ENCODE measurements at regions not wholly inside any gene's neighbourhood (a gene's known extent, or its start where the extent isn't known, plus 50 kb on each side); places are given as distances from the start of the nearest gene placed in this dataset.
"Not testable (repeated sequence)": the region's sequence is repeated elsewhere in the genome, so short reads cannot be mapped to it uniquely, and the experiment has no call there.

DNA sequence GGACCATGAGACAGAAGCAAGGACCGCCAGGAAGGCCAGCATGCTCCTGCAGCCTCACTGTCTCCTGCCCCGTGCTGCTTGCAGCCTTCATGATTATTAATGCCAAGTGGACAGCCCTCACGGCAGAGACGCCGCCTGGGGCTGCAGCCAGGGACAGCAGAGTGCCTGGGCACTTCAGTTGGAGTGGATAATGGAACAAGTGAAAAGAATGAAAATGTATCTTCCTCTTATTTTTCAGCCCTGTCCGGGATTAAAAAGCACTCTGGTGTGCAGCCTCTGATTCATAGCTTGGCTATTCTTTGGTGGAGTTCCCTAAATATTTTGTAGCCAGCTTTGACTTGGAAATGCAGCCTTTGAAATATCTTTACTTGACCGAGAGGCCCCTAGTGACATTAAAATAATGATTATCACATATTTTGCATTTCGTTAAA lies 1404.2 kb downstream of the BRD1 start:
- no peak overlapping the region for H3K4me3 ChIP-seq (ENCODE audit: low read depth, low read length)

DNA sequence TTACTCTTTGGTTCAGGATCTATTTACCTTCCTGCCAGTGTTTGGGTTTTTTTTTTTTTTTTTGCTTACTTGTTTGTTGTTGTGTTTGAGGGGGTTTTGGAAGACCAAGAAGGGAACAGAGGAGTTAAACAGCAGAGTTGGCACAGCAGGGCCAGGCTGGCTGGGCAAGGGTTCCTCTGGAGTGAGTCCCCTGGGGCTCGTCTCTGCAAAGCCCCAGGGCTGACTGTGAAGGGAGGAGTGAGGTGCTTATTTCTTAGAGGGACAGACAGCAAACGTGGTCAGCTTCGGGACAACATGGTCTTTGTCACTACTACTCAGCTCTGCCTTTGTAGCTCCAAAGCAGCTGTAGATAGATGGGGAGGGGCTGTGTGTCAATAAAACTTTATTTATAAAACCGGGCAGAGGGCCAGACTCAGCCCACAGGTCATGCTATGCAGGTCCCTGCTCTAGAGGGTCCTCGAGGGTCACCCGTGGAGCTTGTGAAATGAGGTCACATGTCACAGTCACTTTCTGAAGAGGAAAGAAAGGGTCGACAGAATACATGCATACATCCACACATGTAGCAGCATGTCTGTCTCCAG lies 1404.7 kb downstream of the BRD1 start:
- H3K4me3 ChIP-seq (ENCODE audit: low read depth, low read length) = no peak overlapping the region

DNA sequence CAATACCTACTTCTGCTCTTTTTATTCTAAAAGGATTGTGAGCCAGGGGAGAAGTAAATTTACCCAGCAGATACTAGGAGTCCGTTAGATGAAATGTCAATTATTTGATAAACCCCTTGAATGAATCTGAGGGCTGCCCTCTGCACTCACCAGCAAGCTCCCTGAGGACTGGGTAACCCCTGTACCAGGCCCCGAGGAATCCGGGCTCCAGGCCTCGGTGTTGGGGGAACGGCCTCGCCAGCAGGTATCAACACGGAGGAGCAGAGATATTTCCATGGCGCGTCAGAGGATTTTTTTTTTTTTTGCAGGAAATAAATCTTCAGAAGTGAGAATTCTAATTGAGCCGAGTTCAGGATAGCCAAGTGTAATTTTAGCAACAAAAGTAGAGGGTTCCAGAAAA lies 1408.8 kb downstream of the BRD1 start:
- H3K4me3 ChIP-seq (ENCODE audit: low read depth, low read length) = no peak overlapping the region

GRCh38 chr22:48417225-48418070 lies 1410.2 kb downstream of the BRD1 start:
- no peak overlapping the region for H3K4me3 ChIP-seq (ENCODE audit: low read depth, low read length)

DNA sequence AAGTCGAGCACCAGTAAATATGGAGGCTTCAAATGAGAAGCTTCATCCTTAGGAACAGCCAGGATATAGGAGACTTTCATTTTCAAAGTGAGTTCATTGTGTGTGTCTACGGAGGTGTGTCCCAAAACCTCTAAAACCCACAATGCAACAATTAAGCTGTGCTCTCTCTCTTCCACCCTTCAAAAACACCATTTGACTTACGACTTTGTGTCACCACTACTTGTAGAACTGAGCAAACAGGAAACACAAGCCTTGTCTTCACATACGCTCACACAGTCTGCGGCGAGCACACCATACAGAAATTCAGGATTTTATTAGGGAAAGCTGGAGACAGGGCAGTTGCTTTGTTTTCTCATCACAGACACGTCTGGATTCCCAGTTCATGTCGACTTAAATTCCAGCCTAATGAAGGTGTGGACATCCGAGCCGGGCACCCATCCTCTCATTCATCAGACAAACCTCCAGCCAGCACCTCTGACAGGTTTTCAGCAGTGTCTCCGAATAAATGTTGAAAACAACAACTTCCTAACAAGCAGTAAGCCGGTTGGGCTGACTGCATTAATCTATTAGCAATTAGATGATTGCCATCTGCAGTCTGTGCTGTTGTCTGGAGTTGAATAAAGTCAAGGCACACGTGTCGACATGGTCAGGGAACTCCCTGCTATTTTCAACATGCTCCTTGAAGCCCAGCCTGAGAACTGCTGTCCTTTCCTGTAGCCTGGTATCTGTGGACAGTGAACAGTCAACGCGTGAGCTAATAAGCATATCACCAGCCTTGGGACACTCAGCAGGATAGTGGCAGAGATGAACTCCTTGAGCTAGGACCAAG lies 1411.1 kb downstream of the BRD1 start:
- H3K4me3 ChIP-seq (ENCODE audit: low read depth, low read length) = no peak overlapping the region

- H3K4me3 ChIP-seq (ENCODE audit: low read depth, low read length) = no peak overlapping the region
Measured at GRCh38 chr22:48415520-48415919, 1412.2 kb downstream of the BRD1 start.

DNA sequence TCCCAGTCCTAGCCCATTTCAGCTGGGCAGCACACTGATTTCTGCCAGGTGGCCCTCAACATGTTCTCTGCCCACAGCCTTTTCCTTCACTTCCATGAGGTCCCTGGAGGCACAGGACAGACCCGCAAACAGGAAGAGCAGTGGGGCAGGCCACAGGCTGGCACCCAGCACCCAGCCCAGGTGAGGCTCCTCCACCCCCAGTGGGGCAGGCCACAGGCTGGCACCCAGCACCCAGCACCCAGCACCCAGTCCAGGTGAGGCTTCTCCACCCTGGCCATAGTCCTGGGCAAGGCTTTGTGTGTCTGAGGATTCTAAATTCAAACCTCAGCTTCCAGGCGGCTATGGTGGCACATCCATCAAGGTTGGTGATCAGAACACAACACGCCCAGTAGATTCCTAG lies 1413.0 kb downstream of the BRD1 start:
- H3K4me3 ChIP-seq (ENCODE audit: low read depth, low read length) = no peak overlapping the region

GRCh38 chr22:48412931-48413330 lies 1414.7 kb downstream of the BRD1 start:
- not testable (repeated sequence) for H3K4me3 ChIP-seq (ENCODE audit: low read depth, low read length)

DNA sequence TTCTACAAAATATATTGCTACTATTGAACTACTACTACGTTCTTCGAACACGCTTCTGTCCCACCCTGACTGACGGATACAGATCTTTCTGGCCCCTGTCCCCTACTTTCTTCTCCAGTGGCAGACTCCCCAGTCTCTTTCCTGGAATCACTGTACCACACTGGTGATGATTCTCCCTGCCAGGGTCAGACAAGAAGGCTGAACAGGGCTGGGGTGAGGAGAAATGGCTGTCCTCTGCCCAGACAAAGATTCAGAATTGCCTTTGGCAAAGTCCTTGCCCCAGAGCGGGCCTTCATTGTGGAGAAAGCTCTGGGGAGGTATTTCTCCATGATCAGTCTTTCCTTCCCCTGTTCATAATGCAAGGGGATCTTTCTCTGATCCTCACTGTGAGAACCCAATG lies 1417.1 kb downstream of the BRD1 start:
- H3K4me3 ChIP-seq (ENCODE audit: low read depth, low read length) = no peak overlapping the region

- no peak overlapping the region for H3K4me3 ChIP-seq (ENCODE audit: low read depth, low read length)
Measured at GRCh38 chr22:48407256-48407955, 1420.3 kb downstream of the BRD1 start.

GRCh38 chr22:48406161-48406560 lies 1421.5 kb downstream of the BRD1 start:
- H3K4me3 ChIP-seq (ENCODE audit: low read depth, low read length) = no peak overlapping the region

DNA sequence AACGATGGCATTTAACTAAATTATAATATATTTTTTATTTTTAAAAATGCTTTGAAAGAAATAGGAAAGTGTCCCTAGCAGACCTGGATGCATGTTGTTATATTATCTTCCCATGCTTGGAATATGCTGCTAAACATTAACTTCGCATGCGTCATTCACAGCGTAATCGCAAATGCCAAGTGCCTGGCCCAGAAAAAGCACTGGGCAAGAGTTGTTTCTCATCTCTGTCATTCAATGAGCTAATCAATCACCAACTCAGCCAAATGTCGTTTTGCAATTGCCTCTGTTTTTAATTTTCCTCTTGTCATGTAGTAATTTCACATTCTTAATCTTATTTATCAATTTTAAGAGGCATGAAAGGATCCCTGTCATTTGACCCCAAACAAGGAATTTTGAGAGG lies 1421.9 kb downstream of the BRD1 start:
- no peak overlapping the region for H3K4me3 ChIP-seq (ENCODE audit: low read depth, low read length)

DNA sequence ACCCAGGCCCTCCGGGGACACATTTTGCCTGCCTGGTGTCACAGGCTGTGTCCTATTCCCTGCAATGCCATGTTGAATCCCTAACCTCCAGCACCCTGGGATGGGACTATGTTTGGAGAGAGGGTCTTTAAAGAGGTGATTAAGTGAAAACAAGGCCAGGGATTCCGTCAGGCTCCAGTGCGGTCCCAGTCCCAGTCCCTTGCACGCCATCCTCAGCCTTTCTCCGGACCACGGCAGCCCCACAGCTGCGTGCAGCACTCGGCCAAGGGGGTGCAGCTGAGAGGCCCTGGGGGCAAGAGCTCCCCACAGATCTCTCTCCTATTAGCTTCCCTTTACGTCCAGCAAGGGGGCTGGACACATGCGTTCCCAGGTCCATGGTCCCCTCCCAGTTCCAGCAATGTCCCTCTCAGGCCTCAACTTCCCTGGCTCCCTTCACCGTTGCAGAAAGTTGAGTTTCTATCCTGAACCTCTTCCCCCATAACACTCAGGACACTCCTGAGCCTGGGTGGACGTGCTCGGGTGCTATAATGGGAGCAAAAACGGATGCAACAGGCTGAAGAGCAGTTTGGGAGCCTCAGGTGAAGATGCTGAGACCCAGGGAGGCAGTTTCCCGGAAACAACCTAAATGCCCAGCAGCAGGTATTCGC lies 1422.7 kb downstream of the BRD1 start:
- no peak overlapping the region for H3K4me3 ChIP-seq (ENCODE audit: low read depth, low read length)

DNA sequence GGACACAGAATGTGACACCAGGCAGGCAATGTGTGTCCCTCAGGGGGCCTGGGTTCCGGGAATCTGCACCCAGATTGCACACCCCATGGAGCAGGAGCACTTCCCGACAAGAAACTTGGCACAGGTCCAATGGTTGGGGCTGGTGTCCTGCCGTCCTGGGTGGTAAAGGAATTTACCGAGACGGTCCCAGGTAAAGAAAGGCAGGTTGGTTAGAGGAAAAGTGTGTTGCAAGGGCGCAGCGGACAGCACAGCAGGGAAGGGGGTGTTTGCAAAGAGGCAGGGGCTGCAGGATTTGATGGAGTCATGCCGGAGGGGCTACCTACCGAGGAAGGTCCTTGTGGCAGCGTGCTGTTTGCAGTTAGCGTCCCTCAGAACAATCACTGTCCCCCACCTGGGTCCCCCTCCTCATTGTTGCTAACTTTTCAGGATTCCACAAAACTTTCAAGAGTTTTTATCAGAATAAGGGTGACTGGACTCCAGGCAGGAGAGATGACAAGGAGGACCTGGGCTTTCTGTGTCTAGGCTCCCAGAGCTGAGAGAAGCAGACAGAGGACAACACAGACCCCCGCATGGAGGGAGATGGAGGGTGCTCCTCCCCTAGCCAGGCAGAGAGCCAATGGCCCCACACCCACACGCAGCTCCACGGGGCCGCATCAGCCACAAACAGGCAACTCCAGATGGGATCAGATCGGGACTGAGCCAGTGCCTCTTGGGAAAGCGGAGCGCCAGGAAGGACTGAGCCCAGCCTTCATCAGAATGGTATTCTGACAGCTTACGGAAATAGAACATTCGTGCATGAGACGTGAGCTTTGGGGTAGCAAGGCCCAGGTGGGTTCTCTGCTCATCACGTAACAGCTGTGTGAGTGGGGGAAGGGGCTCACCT lies 1423.9 kb downstream of the BRD1 start:
- H3K4me3 ChIP-seq (ENCODE audit: low read depth, low read length) = no peak overlapping the region

GRCh38 chr22:48402591-48403031 lies 1425.1 kb downstream of the BRD1 start:
- H3K4me3 ChIP-seq (ENCODE audit: low read depth, low read length) = no peak overlapping the region

- H3K4me3 ChIP-seq (ENCODE audit: low read depth, low read length) = not testable (repeated sequence)
Measured at GRCh38 chr22:48401523-48401922, 1426.2 kb downstream of the BRD1 start.

GRCh38 chr22:48398181-48398905 lies 1429.3 kb downstream of the BRD1 start:
- no peak overlapping the region for H3K4me3 ChIP-seq (ENCODE audit: low read depth, low read length)

DNA sequence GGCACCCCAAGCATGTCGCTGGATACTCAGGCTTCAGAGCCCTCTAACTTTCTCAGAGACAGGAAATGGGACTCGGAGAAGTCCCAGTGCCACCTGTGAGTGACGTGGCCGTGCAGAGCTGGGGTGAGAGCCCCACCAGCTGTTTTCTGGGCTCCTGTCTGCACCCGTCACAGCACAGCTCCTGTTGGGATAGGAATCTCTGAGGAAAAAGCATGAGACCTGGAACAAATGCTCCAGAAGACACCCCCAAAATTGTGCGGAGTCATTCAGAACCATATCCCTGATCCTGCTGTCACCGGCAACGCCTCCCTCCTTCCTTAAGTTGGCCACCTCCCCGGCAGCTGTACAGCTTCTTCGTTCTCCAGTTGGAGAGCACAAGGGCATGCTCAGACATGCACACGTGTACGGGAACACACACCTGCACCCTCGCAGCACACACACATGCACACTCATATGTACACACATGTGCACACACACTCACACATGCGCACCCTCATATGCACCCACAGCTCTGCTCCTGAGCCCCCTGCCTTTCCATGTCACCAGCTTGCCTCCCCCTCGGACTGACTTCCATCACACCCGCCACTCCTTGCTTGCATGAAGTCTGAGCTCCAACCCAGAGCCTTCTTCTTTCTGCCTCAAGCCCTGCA lies 1430.0 kb downstream of the BRD1 start:
- no peak overlapping the region for H3K4me3 ChIP-seq (ENCODE audit: low read depth, low read length)
